AG09319 (cell line): ENCODE measurements at regions not wholly inside any gene's neighbourhood (a gene's known extent, or its start where the extent isn't known, plus 50 kb on each side); places are given as distances from the start of the nearest gene placed in this dataset.

Experiments used
- DNase-seq: peaks from one replicate; pipeline ENCODE4 v3.0.0-alpha.2; 2010; ENCODE audit warnings: low read depth; ENCODE audit errors: extremely low read depth
- TF ChIP-seq, protein P1 (sequence below): IDR thresholded peaks from 2 replicates; pipeline ENCODE4 v1.5.1; 2011; ENCODE audit warnings: low read depth, mild to moderate bottlenecking, inconsistent platforms, low read length, moderate library complexity

DNA sequence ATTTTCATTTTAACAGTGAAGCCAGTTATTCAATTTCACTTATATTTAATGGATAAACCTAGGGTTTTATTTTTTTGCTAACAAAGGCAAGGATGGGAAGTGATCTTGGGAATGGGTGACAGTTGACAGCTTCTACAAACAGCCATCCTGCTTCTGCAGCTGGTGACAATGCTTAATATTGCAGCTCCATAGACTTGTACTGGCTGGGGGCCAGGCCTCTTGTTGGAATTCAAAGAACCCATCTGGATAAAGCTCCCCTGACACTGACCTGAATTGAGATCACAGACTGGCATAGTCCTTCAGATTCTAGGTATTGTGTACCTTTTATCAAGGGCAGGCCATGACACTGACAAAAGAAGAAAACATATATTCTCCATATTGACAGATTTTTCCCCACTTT lies 664.6 kb upstream of the FOXG1 start:
- TF ChIP-seq, protein P1, sequence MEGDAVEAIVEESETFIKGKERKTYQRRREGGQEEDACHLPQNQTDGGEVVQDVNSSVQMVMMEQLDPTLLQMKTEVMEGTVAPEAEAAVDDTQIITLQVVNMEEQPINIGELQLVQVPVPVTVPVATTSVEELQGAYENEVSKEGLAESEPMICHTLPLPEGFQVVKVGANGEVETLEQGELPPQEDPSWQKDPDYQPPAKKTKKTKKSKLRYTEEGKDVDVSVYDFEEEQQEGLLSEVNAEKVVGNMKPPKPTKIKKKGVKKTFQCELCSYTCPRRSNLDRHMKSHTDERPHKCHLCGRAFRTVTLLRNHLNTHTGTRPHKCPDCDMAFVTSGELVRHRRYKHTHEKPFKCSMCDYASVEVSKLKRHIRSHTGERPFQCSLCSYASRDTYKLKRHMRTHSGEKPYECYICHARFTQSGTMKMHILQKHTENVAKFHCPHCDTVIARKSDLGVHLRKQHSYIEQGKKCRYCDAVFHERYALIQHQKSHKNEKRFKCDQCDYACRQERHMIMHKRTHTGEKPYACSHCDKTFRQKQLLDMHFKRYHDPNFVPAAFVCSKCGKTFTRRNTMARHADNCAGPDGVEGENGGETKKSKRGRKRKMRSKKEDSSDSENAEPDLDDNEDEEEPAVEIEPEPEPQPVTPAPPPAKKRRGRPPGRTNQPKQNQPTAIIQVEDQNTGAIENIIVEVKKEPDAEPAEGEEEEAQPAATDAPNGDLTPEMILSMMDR, result no peak
- DNase-seq, result no peak

DNA sequence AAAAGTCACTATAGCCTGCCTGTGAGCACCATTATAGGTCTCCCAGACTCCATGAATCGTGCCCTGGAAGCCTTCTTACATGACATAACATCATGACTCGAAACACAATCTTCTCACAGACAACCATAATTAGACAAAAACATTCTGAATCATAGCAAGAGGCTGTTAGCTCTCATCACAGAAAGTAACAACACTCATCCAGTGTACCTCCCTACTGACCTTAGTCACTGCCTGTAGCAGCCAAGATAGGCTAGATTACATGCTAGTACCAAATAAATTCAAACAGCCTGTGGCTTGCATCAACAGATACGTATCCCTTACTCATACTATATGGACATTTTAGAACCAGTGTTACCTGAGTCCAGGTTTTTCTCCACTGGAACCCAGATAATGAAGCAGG lies 663.8 kb upstream of the FOXG1 start:
- TF ChIP-seq, protein P1, result no peak
- no peak for DNase-seq

DNA sequence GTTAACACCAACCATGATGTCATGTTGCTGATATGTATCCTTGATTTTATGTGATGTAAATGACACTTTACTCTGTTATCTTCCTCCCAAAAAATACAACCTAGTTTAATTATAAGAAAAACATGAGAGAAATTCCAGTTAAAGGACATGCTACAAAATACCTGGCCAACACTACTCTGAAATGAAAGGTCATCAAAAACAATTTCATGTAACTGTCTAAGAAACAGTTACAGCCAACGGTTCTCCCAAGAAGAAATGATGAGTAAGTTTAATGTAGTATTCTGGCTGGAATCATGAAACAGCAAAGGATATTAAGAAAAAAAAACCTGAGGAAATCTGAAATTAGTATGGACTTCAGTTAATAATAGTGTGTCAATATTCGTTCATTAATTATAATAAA lies 653.3 kb upstream of the FOXG1 start:
- no peak for DNase-seq
- TF ChIP-seq, protein P1, result no peak

DNA sequence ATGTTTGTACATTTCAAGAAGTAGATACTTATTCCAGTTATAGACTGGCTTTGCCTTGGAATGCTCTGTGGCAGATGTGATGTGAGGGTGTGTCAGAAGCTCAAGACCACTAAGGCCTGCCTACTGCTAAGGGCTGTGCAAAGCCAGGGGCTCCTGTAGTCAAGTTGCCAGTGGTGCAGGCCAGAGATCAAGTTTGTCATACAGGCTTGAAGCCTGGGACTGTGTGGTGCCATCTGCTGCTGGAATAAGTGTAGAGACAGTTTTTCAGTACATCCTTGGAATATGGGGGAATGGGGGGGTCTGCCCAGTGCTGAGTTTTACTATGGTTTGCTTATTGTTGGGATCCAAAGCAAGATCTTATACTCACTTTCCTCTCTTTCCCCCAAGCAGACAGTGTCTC lies 649.9 kb upstream of the FOXG1 start:
- no peak for DNase-seq
- TF ChIP-seq, protein P1, result no peak

DNA sequence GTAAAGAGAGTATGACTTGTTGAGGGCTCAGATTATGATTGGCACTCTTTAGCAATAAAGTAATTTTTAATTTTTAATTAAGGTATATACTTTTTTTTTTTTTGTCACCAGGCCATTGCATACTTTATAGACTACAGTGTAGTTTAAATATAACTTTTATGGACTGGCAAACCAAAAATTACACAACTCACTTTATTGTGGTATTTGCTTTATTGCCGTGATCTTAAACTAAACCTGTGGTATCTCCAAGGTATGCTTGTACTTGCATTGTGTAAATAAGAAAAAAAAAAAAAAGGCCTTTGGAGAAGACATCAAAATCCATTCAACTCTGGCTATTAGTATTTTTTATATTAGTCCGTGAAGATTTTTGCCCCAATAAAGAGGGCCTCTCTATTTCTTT lies 646.7 kb upstream of the FOXG1 start:
- DNase-seq, result no peak
- TF ChIP-seq, protein P1, result no peak

DNA sequence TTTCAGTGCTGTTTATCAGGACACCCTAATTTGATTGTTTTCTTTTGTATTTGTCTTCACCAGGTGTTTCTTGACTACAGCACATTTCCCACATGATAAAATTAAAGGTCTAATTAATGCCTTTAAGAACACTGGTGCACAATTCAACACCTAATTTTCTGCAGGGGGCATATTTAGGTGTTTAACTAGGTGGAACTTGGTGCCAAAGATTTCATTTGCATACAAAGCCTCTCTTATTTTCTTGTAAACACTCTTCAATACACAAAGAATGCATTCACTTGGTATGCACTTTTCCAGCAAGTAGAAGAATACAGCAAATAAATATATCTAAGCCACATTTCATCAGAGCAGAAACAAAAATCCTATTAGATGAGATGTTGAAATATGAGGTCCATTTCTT lies 646.2 kb upstream of the FOXG1 start:
- no peak for DNase-seq
- TF ChIP-seq, protein P1, result no peak

DNA sequence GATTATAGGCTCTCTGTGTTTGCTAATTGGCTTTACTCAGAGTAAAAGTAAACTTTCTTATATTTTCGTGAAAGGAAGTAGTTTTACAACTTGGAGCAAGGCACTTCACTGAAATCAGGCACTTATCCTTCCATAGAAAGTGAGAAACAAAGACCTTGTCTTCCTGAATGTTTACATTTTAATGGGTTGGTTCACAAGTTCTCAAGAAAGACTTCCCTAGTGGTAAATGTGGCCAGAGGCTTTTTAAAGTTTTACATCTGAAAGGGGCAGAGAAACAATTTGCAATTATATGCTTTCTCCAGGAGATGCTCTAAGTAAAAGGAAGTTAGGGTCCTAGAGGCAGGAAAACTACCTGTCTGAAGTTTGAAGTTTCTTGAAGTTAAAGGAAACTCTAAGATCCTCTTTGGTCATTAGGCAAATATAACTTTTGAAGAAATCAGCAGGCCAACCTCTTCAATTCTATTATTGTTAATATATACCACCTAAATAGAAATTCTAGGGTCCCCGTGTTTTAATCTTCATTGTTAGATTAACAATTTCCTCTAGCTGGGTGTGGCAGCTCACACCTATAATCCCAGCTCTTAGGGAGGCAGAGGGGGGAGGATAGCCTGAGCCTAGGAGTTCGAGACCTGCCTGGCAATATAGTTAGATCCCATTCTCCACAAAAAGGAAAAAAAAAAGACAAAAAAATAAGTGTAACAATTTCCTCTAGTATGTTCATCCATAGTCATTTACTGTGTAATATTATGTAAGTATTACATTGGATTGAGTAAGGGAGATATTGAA lies 644.9 kb upstream of the FOXG1 start:
- TF ChIP-seq, protein P1, result no peak

More for the DNA sequence above, 644.9 kb upstream of the FOXG1 start:
- DNase-seq, result no peak
